COLO668 (cell line): ENCODE measurements at regions not wholly inside any gene's neighbourhood (a gene's known extent, or its start where the extent isn't known, plus 50 kb on each side); places are given as distances from the start of the nearest gene placed in this dataset.
"Not testable (repeated sequence)": the region's sequence is repeated elsewhere in the genome, so short reads cannot be mapped to it uniquely, and the experiment has no call there.

Experiments used
- DNase-seq: peaks from one replicate; lab custom pipeline; 2025; ENCODE audit not compliant: unreplicated experiment; lab: John Stamatoyannopoulos, UW

DNA sequence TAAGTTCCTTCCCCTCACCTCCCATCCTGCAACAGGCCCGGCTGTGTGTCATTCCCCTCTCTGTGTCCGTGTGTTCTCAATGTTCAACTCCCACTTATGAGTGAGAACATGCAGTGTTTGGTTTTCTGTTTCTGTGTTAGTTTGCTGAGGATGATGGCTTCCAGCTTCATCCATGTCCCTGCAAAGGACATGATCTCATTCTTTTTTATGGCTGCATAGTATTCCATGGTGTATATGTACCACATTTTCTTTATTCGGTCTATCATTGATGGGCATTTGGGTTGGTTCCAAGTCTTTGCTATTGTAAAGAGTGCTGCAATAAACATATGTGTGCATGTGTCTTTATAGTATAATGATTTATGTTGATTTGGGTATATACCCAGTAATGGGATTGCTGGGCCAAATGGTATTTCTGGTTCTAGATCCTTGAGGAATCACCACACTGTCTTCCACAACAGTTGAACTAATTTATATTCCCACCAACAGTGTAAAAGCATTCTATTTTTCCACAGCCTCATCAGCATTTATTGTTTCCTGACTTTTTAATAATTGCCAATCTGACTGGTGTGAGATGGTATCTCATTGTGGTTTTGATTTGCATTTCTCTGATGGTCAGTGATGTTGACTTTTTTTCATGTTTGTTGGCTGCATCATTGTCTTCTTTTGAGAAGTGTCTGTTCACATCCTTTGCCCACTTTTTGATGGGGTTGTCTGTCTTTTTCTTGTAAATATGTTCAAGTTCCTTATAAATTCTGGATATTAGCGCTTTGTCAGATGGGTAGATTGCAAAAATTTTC, 174.1 kb upstream of the PHACTR1 start:
- DNase-seq, result not testable (repeated sequence)

GRCh38 chr6:12543953-12544352, 172.6 kb upstream of the PHACTR1 start:
- no peak for DNase-seq

GRCh38 chr6:12544821-12545565, 171.6 kb upstream of the PHACTR1 start:
- no peak for DNase-seq

DNA sequence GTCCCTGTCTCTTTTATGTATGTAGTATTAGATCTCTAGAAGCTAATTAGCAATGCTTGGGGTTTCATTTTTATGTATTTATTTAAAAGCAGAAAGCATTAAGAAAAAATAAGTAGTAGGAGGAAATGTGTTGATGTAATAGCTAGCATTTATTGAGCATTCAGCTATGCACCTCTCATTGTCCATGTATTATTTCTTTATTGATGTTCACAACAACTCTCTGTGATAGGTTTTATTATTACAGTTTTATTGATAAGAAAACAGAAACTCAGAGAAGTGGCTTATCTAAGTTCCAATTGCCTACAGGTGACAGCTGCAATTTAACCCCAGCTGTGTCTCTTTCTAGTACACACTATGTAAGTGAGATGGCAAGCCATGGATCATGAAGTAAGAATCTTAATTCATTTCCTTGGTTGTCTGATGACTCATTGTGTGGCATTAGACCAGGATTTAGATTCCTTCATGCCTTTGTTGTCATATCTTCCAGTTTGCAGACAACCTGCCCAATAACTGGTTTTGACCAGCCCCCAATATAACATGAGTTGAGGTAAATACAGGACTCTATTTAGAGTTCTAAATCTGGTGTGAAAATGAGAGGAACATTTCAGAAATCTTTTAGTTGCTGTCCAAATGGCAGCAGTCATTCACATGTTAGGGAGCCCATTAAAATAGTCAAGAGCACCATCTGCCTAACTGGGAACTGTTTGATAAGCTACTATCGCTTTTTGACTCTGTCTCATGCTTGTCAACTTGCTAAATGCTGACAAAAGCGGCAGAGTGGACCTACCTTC, 170.8 kb upstream of the PHACTR1 start:
- DNase-seq, result no peak

DNA sequence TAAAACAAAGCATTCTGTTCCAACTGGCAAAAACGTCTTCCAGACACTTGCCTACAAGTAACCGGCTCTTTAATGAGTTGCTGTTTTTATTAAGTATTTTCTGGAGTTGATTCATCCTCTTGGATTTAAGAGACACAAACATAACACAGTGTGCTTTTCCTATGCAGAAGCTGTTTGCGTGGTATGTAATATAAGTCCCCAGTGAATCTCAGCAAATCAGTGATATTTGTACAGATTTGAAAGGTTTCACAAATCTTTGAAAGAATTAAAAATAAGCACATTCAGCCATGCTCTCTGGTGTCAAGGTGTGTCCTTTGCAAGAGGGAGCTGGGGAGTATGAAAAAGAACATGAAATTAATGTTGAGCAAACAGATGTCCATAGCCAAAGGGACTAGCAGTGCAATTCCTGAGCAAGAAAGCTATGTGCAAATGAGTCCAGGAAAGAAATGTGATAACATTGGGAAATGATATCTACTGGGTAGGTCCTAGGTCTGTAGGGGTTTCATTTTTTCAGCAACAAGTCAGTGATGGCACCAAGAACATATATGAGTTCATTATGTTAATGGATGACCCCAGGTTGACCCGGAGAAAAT, 170.1 kb upstream of the PHACTR1 start:
- no peak for DNase-seq

GRCh38 chr6:12548526-12548925, 168.0 kb upstream of the PHACTR1 start:
- DNase-seq, result no peak

DNA sequence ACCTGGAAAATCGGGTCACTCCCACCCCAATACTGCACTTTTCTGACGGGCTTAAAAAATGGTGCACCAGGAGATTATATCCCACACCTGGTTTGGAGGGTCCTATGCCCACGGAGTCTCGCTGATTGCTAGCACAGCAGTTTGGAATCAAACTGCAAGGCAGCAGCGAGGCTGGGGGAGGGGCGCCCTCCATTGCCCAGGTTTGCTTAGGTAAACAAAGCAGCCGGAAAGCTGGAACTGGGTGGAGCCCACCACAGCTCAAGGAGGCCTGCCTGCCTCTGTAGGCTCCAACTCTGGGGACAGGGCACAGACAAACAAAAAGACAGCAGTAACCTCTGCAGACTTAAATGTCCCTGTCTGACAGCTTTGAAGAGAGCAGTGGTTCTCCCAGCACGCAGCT, 167.1 kb upstream of the PHACTR1 start:
- DNase-seq, result not testable (repeated sequence)

- not testable (repeated sequence) for DNase-seq
Measured at GRCh38 chr6:12554820-12555219, 161.7 kb upstream of the PHACTR1 start.

DNA sequence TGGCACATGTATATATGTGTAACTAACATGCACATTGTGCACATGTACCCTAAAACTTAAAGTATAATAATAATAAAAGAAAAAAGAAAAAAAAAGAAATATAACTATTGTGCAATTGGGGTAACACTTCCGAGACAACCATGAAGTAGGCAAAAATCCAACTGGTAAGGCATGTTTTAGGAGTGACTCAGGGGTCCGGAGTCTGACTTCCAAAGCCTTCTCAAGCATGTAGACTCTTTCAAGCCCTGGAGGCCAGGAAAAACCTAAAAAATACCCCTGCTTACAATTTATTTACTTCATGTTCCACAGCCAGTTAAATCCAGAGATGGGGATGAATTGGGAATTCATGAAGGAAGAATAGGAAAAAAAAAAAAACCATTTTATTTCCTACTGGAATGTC, 161.3 kb upstream of the PHACTR1 start:
- DNase-seq, result no peak

GRCh38 chr6:12555781-12556180, 160.8 kb upstream of the PHACTR1 start:
- no peak for DNase-seq

DNA sequence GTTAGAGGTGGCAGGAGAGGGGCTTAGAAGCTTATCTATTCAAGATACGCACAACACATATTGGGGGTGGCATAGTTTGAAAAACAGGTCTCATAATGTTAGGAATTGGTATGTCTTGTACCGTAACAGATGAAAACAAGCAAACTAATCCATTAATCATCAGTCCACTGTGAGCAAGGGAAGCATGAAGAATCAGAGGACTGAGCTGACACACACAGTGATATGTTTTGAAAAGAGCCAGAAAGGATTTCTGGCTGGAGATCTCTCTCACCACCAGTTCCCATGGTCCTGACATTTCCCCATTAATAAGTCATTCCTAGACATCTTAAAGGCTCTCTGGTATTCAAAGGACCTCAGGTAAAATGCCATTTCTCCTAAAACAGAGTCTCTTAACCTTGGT, 158.8 kb upstream of the PHACTR1 start:
- DNase-seq, result no peak

DNA sequence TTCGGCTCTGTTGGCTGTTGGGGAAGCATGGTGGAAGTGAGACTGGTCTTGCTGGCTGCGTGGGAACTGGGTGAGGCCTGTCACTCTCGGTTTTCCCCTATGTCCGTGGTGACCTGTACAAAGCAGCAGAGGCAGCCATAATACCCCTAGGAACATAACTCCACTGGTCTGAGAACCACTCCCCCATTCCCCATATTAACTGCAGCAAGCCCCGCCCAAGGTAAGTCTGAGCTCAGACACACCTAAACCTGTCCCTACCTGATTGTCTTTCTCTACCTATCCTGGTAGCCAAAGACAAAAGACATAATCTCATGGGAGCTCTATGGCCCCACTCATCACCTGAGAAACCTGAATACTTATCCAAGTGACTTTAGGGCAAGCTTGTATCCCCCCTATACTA, 156.3 kb upstream of the PHACTR1 start:
- DNase-seq, result no peak

GRCh38 chr6:12566618-12567123, 149.9 kb upstream of the PHACTR1 start:
- no peak for DNase-seq

DNA sequence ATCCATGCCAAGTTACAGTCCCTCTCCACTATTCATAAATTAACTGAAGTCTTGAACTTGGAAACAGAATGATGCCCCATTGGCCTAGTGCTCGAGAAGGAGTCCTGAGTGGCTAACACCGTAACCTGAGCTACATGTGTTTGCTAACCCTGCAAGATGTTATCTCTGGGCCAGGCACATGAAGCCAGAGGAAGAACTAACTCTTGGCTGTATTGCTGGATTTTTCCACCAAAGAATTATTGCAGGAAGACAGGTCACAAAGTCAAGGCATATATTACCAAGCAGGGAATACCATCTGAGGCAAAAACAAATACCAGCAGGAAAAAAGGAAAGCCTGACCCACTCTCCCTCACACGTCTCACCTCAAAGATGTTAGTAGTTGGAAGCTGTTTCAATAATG, 148.9 kb upstream of the PHACTR1 start:
- no peak for DNase-seq

DNA sequence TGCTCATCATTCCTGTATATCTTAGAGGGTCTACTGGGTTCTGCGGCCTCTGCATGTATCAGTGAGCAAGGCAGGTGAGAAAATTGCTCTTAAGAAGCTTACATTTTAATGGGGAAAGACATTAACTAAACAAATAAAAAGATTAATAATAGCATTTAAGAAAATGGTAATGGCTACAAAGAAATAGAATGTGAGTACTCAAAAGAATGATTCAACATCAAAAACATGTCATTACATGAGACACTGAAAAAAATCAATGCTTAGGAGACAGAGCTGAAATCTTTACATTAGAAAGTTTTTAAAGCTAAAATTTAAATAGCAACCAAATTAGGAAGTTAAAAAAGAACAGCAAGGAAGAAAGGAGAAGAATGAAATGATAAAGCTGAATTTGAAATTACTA, 146.9 kb upstream of the PHACTR1 start:
- no peak for DNase-seq

DNA sequence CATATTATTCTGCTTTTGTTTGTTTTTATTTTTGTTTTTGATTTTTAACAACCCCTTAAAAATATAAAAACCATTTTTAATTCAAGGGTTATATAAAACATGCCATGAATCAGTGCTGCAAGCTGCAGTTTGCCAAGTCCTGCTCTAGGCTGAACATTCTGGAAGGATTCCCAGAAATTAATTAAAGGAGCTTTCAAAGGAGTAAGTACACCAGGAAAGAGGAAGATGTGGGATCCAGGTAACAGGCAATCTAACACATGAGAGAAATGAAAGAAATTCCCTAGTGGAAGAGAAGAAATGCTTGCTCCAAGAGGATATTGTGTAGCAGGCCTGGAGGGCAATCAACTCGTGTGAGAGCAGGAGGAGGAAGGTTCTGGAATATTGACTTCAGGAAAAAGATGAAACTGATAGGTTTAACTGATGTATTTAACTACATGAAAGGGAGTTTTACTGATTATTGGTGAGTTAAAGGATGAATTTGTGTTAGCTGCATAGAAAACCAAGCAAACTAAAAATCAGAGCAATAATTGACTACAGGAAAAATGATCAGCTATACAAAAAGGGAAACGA, 146.0 kb upstream of the PHACTR1 start:
- no peak for DNase-seq

- no peak for DNase-seq
Measured at GRCh38 chr6:12572896-12573827, 143.4 kb upstream of the PHACTR1 start.

DNA sequence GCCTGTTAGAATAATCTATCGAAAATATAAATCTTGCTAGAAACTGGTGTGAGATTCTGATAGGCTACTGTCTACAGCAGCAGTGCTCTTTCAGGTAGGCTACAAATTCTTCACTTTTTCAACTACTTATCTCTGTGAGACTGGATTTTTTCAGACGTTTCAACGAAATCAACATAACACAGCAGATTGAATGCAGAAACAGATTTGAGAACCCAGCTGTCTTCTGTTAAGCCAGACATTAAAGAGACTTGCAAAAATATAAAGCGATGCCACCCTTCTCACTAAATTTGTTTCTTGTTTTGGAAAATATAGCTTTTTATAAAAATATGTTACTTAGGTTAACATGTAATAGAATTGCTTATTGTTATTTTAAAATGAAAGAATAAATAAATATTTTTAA, 140.6 kb upstream of the PHACTR1 start:
- DNase-seq, result no peak

DNA sequence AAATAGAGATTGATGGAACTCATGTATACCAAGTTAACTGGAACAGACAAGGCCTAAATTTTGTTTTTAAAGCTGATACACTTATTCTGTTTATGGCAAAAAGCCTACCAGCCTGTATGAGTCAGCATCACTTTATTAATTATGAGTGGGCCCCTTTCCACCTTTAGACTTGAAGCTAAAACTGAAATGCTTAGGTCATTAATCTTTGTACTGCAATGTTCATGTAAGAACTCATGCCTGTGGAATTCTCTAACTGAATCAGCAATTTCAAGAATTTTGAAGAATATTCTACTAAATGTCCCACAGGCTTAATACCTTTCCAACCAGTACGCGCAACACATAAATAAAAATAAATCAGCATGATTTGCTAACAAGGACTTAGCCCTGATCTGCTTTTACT, 140.2 kb upstream of the PHACTR1 start:
- no peak for DNase-seq
